ENCODE measurements at regions not wholly inside any gene's neighbourhood (a gene's known extent, or its start where the extent isn't known, plus 50 kb on each side); places are given as distances from the start of the nearest gene placed in this dataset.
"Not testable (repeated sequence)": the region's sequence is repeated elsewhere in the genome, so short reads cannot be mapped to it uniquely, and the experiment has no call there.

- H3K27me3 ChIP-seq: no peaks in the 10 kb centered on the region
- H3K9me3 ChIP-seq: no peaks in the 10 kb centered on the region
- H3K4me1 ChIP-seq: no peaks in the 10 kb centered on the region
- H3K4me3 ChIP-seq: no peak overlapping the region
- no peak for TF ChIP-seq CTCF (IDR thresholded peaks at IDR 0.05)
- TF ChIP-seq POLR2A (IDR thresholded peaks at IDR 0.05): no peak
- no peaks in the 10 kb centered on the region for H3K36me3 ChIP-seq
- no peak for DNase-seq
- H3K27ac ChIP-seq: no peak overlapping the region
These were observed 106.6 kb upstream of the NUPR2 start for GRCh38 chr7:56222866-56223265.

GRCh38 chr7:56219017-56219416 lies 102.8 kb upstream of the NUPR2 start:
- no peaks in the 10 kb centered on the region for H3K27me3 ChIP-seq
- H3K9me3 ChIP-seq: no peaks in the 10 kb centered on the region
- H3K27ac ChIP-seq: no peak overlapping the region
- TF ChIP-seq CTCF (IDR thresholded peaks at IDR 0.05) (no peak), POLR2A (IDR thresholded peaks at IDR 0.05) (no peak)
- no peak for DNase-seq
- H3K36me3 ChIP-seq: no peaks in the 10 kb centered on the region
- H3K4me3 ChIP-seq: no peak overlapping the region
- H3K4me1 ChIP-seq: no peaks in the 10 kb centered on the region

GRCh38 chr7:56218510-56218909 lies 102.3 kb upstream of the NUPR2 start:
- Histone ChIP-seq H3K9me3 (no peaks in the 10 kb centered on the region), H3K4me3 (no peak overlapping the region), H3K4me1 (no peaks in the 10 kb centered on the region), H3K27ac (no peak overlapping the region), H3K36me3 (no peaks in the 10 kb centered on the region), H3K27me3 (no peaks in the 10 kb centered on the region)
- no peak for DNase-seq
- TF ChIP-seq CTCF (IDR thresholded peaks at IDR 0.05) (no peak), POLR2A (IDR thresholded peaks at IDR 0.05) (no peak)

GRCh38 chr7:56213574-56213973 lies 97.4 kb upstream of the NUPR2 start:
- peaks cover 0 to 3% (median 0%) of the 10 kb centered on the region in 4 donors for H3K9me3 ChIP-seq
- no peak for DNase-seq
- H3K27me3 ChIP-seq: no peaks in the 10 kb centered on the region
- TF ChIP-seq CTCF (IDR thresholded peaks at IDR 0.05): no peak
- no peak for TF ChIP-seq POLR2A (IDR thresholded peaks at IDR 0.05)
- no peaks in the 10 kb centered on the region for H3K36me3 ChIP-seq
- no peak overlapping the region for H3K4me3 ChIP-seq
- no peak overlapping the region for H3K27ac ChIP-seq
- H3K4me1 ChIP-seq: no peaks in the 10 kb centered on the region

- TF ChIP-seq CTCF (IDR thresholded peaks at IDR 0.05): no peak
- TF ChIP-seq POLR2A (IDR thresholded peaks at IDR 0.05): no peak
These were observed 90.2 kb upstream of the NUPR2 start for GRCh38 chr7:56206420-56206819.

GRCh38 chr7:56199639-56200038 lies 83.4 kb upstream of the NUPR2 start:
- no peak overlapping the region for H3K27ac ChIP-seq
- DNase-seq: no peak
- H3K36me3 ChIP-seq: no peaks in the 10 kb centered on the region
- no peak overlapping the region for H3K4me3 ChIP-seq
- no peaks in the 10 kb centered on the region for H3K27me3 ChIP-seq
- no peak for TF ChIP-seq CTCF (IDR thresholded peaks at IDR 0.05)
- H3K9me3 ChIP-seq: no peaks in the 10 kb centered on the region
- H3K4me1 ChIP-seq: no peaks in the 10 kb centered on the region

More at GRCh38 chr7:56206420-56206819, 90.2 kb upstream of the NUPR2 start:
- Histone ChIP-seq H3K36me3 (no peaks in the 10 kb centered on the region), H3K9me3 (peaks cover 0 to 3% (median 0%) of the 10 kb centered on the region in 4 donors), H3K27ac (no peak overlapping the region), H3K4me3 (no peak overlapping the region), H3K4me1 (no peaks in the 10 kb centered on the region), H3K27me3 (no peaks in the 10 kb centered on the region)
- no peak for DNase-seq

- DNase-seq, H3K9me3 ChIP-seq, H3K4me3 ChIP-seq, H3K27me3 ChIP-seq, H3K36me3 ChIP-seq, H3K27ac ChIP-seq, H3K4me1 ChIP-seq: not testable (repeated sequence)
These were observed 80.0 kb upstream of the NUPR2 start for GRCh38 chr7:56196195-56196594.

Data from Peyer's patch (tissue), 4 donors.